ENCODE measurements at regions not wholly inside any gene's neighbourhood (a gene's known extent, or its start where the extent isn't known, plus 50 kb on each side); places are given as distances from the start of the nearest gene placed in this dataset.

DNA sequence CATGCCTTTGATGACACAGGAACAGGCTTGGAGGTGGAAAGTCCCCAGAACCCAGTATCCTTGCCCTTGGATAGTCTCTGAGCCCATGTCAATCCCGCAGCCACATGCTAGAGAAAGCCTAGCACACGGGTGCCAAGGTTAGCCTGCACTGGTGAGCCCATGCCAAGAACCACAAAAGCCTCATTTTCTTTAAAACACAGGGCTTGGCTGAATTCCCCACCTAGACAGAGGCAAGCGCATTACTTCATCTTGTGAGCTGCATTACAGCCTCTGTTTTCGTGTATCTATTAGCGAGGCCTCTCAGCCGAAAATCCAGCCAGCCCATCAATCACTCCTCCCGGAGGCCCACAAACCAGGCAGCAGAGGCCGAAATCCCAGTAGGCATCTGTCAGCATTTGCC lies 314.9 kb upstream of the AUTS2 start (continued):
- TF ChIP-seq ZNF707 (tag by site-specific recombination; IDR thresholded peaks at IDR 0.05) (no peak), OSR2 (tag by site-specific recombination; IDR thresholded peaks at IDR 0.05) (no peak), ZXDB (tag by site-specific recombination; IDR thresholded peaks at IDR 0.05) (no peak), KLF7 (tag by site-specific recombination; IDR thresholded peaks at IDR 0.05; ENCODE audit: borderline replicate concordance) (no peak), ZNF776 (tag by site-specific recombination; IDR thresholded peaks at IDR 0.05; ENCODE audit: borderline replicate concordance) (no peak)

DNA sequence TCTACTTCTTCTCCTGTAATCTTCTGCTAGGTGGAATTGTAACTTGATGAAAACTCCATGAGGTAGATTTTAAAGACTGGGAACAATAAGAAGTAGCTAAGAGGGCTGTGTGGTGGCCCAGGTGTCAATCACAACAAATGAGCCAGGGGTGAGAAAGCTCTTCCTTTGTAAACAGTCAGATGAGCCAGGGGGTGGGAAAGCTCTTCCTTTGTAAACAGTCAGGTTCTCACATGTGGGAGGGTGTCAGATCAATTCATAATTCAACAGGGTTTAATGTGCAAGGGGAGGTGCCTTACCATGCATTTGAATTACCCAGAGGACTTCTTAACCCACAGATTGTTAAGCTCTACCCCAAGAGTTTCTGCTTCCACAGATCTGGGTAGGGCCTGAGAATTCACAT lies 312.4 kb upstream of the AUTS2 start:
- CTCF ChIA-PET = interaction anchor here (0.6 kb wide), 2 partner anchors 8 to 20 kb away, joined by 3 to 4 read pairs; no protein-coding TSS in a partner anchor
- Histone ChIP-seq H3K36me3 (ENCODE audit: control insufficient read depth in 2 of 2, insufficient read depth in 1 of 2, low read length in 2 of 2) (no peaks in the 10 kb centered on the region), H3K9me3 (ENCODE audit: control insufficient read depth, insufficient read depth, low read depth, low read length) (no peaks in the 10 kb centered on the region), H3K27ac (ENCODE audit: extremely low read depth, low read depth, low read length) (no peak overlapping the region), H3K4me3 (ENCODE audit: low read depth, low read length) (no peak overlapping the region), H3K4me1 (ENCODE audit: control insufficient read depth, insufficient read depth, low read length) (no peaks in the 10 kb centered on the region)
- POLR2A ChIA-PET = no interaction called here
- TF ChIP-seq ZFP41 (tag by site-specific recombination; IDR thresholded peaks at IDR 0.05; ENCODE audit: borderline replicate concordance) (no peak), HOXC10 (CRISPR knock-in tag; IDR thresholded peaks at IDR 0.05) (no peak), MEIS1 (CRISPR knock-in tag; IDR thresholded peaks at IDR 0.05; ENCODE audit: borderline replicate concordance) (no peak), FEZF1 (tag by site-specific recombination; IDR thresholded peaks at IDR 0.05) (no peak), ZIC2 (tag by site-specific recombination; IDR thresholded peaks at IDR 0.05) (no peak), GFI1B (tag by site-specific recombination; IDR thresholded peaks at IDR 0.05) (no peak), ZNF488 (tag by site-specific recombination; IDR thresholded peaks at IDR 0.05) (no peak)

- ChIA-PET POLR2A (no interaction called here), CTCF (interaction anchor here (0.7 kb wide), 1 partner anchor 70 kb away, joined by 3 read pairs; no protein-coding TSS in a partner anchor)
- no peak overlapping the region for H3K4me3 ChIP-seq (ENCODE audit: low read depth, low read length)
- no peak for TF ChIP-seq ZNF792 (tag by site-specific recombination; IDR thresholded peaks at IDR 0.05)
- TF ChIP-seq ZBTB48 (tag by site-specific recombination; IDR thresholded peaks at IDR 0.05) = no peak
- TF ChIP-seq ZNF561 (tag by site-specific recombination; IDR thresholded peaks at IDR 0.05; ENCODE audit: borderline replicate concordance) = no peak
- TF ChIP-seq ZFHX2 (tag by site-specific recombination; conservative IDR thresholded peaks at IDR 0.05) = no peak
- TF ChIP-seq ZNF654 (tag by site-specific recombination; IDR thresholded peaks at IDR 0.05; ENCODE audit: low read depth) = no peak
- TF ChIP-seq ZNF701 (tag by site-specific recombination; IDR thresholded peaks at IDR 0.05) = no peak
- TF ChIP-seq ZNF174 (tag by site-specific recombination; IDR thresholded peaks at IDR 0.05) = no peak
- TF ChIP-seq ZNF626 (tag by site-specific recombination; IDR thresholded peaks at IDR 0.05) = no peak
- TF ChIP-seq ZFP37 (tag by site-specific recombination; IDR thresholded peaks at IDR 0.05) = no peak
- TF ChIP-seq, protein P1, sequence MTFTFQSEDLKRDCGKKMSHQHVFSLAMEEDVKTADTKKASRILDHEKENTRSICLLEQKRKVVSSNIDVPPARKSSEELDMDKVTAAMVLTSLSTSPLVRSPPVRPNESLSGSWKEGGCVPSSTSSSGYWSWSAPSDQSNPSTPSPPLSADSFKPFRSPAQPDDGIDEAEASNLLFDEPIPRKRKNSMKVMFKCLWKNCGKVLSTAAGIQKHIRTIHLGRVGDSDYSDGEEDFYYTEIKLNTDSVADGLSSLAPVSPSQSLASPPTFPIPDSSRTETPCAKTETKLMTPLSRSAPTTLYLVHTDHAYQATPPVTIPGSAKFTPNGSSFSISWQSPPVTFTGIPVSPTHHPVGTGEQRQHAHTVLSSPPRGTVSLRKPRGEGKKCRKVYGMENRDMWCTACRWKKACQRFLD (tag by site-specific recombination; IDR thresholded peaks at IDR 0.05) = no peak
- TF ChIP-seq ZNF549 (tag by site-specific recombination; IDR thresholded peaks at IDR 0.05) = no peak
- no peak for TF ChIP-seq ZNF837 (tag by site-specific recombination; IDR thresholded peaks at IDR 0.05)
- TF ChIP-seq ZNF221 (tag by site-specific recombination; IDR thresholded peaks at IDR 0.05; ENCODE audit: borderline replicate concordance) = no peak
- no peaks in the 10 kb centered on the region for H3K9me3 ChIP-seq (ENCODE audit: control insufficient read depth, insufficient read depth, low read depth, low read length)
- no peaks in the 10 kb centered on the region for H3K4me1 ChIP-seq (ENCODE audit: control insufficient read depth, insufficient read depth, low read length)
- H3K27ac ChIP-seq (ENCODE audit: extremely low read depth, low read depth, low read length) = no peak overlapping the region
- H3K36me3 ChIP-seq (ENCODE audit: control insufficient read depth in 2 of 2, insufficient read depth in 1 of 2, low read length in 2 of 2) = no peaks in the 10 kb centered on the region
Measured at GRCh38 chr7:69295977-69296376, 302.3 kb upstream of the AUTS2 start.

All from HEK293 (cell line).